ENCODE measurements at regions not wholly inside any gene's neighbourhood (a gene's known extent, or its start where the extent isn't known, plus 50 kb on each side); places are given as distances from the start of the nearest gene placed in this dataset.
"Not testable (repeated sequence)": the region's sequence is repeated elsewhere in the genome, so short reads cannot be mapped to it uniquely, and the experiment has no call there.

DNA sequence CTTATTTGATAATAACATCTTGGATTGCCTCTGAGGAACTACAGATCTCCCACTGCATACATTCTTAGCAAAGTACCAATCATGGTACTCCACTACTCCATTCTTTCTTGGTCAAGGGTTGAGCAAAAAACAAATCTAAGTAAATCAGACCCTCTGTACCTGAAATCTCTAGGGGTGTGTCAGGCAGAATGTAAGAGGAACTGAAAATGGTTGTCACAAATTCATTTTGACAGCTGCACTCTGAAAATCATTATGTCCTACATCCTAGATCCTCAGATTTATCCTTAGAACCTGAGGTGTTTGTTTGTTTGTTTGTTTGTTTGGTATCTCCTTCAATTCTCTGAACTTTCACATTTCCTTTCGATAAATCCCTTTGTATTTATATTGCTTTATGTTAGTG lies 433.2 kb upstream of the BTBD3 start:
- Mint-ChIP-seq H3K4me3 (no peak overlapping the region), H3K4me1 (no peaks in the 10 kb centered on the region), H3K9me3 (no peaks in the 10 kb centered on the region), H3K27me3 (no peaks in the 10 kb centered on the region), H3K27ac (no peak overlapping the region)
- DNase-seq (no peak), ATAC-seq (no peak)

DNA sequence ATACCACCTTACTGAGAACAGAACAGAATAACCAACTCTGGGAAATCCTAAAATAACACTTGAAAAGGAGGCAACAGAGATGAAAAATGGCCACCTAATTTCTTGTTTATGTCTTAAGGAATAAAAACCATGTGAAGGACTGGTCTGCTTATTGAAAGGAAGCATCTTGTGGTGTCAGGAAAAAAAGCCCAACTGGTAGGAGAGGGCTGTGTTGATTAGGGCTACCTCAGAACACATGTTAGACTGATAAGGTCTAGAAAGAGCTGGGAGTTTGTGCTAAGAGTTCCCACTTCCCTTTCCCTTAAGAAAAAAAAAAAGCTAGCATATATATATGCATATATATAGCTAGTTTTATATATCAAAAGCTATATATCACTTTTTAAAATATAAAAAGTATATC lies 425.3 kb upstream of the BTBD3 start:
- Mint-ChIP-seq H3K4me3 (no peak overlapping the region), H3K9me3 (no peaks in the 10 kb centered on the region), H3K27me3 (no peaks in the 10 kb centered on the region), H3K27ac (no peak overlapping the region), H3K4me1 (no peaks in the 10 kb centered on the region)
- no peak for DNase-seq
- ATAC-seq: no peak

DNA sequence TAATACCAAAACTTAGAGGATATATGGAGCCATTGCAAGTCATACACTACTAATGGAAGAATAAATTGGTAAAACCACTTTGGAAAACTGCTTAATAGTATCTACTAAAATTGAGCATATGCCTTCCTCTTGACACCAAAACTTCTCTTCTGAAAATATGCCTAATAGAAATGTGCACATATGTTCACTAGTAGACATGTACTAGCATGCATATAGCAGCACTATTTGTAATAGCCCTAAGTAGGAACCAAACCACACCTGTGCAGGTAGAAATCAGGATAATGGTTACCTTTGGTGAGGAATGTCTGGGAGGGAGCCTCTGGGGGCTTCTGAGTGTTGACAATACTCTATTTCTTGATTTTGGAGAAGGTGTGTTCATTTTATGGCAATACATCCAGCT lies 424.8 kb upstream of the BTBD3 start:
- Mint-ChIP-seq H3K27me3 (no peaks in the 10 kb centered on the region), H3K4me3 (no peak overlapping the region), H3K4me1 (no peaks in the 10 kb centered on the region), H3K27ac (no peak overlapping the region), H3K9me3 (no peaks in the 10 kb centered on the region)
- no peak for ATAC-seq
- DNase-seq: no peak

DNA sequence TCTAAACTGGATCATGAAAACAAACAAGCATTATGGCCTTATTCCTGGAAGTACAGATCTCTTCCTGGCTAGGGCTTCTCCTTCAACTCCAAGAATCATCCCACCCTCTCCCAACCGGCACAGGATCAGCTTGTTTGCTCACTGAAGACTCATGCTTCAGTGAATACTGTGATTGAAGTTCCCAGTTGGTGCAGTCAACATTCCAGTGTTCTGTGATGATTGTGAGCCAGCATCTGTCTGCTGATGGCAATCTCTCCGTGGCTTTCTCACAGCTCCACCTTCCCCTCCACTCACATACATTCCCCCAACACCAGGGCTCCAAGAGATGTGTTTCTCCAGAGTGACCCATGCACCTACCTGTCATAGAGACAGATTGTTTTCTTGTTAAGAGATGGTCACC lies 421.3 kb upstream of the BTBD3 start:
- Mint-ChIP-seq H3K4me1 (no peaks in the 10 kb centered on the region), H3K9me3 (peaks cover 0 to under 1% of the 10 kb centered on the region in 2 donors), H3K4me3 (no peak overlapping the region), H3K27ac (no peak overlapping the region), H3K27me3 (no peaks in the 10 kb centered on the region)
- ATAC-seq (no peak), DNase-seq (no peak)

DNA sequence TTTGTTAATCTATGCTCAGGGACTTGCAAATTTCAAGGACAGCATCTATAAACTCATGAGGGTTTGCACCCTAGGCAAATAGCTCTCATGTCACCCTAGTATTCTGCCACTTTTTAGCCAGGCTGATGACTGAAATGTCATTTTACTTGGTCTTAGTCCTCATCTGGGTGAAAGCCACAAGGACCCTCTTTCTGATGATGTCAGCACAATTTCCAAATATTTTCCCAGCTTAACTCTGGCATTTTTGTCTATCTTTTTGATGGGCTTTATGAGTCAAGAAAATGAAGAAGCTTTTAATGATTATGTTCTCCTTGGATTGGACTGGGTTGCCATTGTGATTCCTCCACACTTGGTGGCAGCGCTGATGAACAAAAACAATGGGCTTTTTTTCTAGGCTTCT lies 420.1 kb upstream of the BTBD3 start:
- H3K4me1 Mint-ChIP-seq: no peaks in the 10 kb centered on the region
- no peak overlapping the region for H3K27ac Mint-ChIP-seq
- ATAC-seq (no peak), DNase-seq (no peak)
- H3K4me3 Mint-ChIP-seq: no peak overlapping the region
- peaks cover 0 to 6% of the 10 kb centered on the region in 2 donors for H3K9me3 Mint-ChIP-seq
- no peaks in the 10 kb centered on the region for H3K27me3 Mint-ChIP-seq

DNA sequence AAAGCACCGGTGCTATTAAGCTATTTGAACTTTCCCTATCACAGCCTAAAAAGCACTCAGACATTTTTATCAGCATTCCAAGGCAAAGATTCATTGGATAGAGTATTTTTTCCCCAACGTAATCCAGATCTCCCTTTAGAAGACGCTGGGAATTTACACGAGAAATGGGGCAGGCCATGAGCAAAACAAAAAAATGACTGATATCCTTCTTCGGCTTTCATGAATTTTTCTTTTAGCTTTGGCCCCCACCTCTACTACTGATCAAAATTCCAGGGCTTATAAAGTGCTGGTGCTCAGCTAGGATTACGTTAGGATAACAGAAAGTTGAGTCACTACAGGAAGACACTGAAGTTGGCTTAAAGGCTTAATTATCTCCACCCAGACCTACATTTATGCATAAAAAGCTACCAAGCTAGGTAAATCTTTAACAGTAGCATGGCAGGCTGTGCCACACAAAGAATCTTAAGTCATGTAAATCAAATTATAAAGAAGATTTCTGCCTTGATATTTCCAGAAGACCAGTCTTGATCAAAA lies 418.5 kb upstream of the BTBD3 start:
- H3K4me3 Mint-ChIP-seq: no peak overlapping the region
- peaks cover 6 to 8% of the 10 kb centered on the region in 2 donors for H3K9me3 Mint-ChIP-seq
- no peak overlapping the region for H3K27ac Mint-ChIP-seq
- no peak for DNase-seq
- H3K4me1 Mint-ChIP-seq: no peaks in the 10 kb centered on the region
- ATAC-seq: no peak
- H3K27me3 Mint-ChIP-seq: no peaks in the 10 kb centered on the region

DNA sequence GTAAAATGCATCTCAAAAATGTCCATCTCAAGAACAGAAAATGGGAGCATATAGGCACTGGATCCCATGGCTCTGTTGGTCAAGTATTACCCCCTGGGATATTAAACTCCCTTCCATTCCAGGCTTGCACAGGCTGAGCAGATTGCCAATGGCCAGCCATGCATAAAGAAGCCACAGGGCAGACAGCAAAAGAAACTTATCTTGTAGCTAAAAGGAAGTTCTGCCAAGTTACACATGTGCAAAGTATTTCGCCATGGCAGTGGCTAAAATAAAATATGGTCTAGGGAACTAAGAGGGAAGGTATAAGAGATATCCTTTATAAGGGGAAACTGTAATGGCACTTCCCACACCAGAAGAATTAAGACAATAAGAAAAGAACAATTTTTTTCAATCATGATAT lies 415.6 kb upstream of the BTBD3 start:
- Mint-ChIP-seq H3K4me1 (no peaks in the 10 kb centered on the region), H3K9me3 (peaks cover 19 to 29% of the 10 kb centered on the region in 2 donors), H3K4me3 (no peak overlapping the region), H3K27me3 (no peaks in the 10 kb centered on the region), H3K27ac (no peak overlapping the region)
- DNase-seq: no peak
- no peak for ATAC-seq

DNA sequence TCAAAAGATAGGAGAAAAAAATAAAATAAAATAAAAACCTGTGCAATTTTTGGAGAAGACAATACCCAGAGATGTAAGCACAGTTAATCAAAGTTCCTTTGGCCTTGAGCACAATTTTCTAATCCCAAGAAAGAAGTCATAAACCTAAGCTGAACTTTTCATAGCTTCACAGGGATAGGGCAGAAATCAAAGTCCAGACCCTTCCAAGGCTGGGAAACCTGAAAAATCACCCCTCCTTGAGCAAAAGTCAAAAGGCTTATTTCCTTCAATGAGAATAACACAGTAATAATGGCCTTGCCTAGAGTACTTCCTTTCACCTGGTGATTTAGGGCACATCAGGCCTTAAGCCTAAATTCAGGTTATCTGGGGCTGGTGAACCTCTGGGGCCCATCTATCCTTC lies 415.0 kb upstream of the BTBD3 start:
- no peak for DNase-seq
- no peaks in the 10 kb centered on the region for H3K4me1 Mint-ChIP-seq
- H3K4me3 Mint-ChIP-seq: no peak overlapping the region
- ATAC-seq: no peak
- peaks cover 19 to 29% of the 10 kb centered on the region in 2 donors for H3K9me3 Mint-ChIP-seq
- H3K27ac Mint-ChIP-seq: no peak overlapping the region
- no peaks in the 10 kb centered on the region for H3K27me3 Mint-ChIP-seq

DNA sequence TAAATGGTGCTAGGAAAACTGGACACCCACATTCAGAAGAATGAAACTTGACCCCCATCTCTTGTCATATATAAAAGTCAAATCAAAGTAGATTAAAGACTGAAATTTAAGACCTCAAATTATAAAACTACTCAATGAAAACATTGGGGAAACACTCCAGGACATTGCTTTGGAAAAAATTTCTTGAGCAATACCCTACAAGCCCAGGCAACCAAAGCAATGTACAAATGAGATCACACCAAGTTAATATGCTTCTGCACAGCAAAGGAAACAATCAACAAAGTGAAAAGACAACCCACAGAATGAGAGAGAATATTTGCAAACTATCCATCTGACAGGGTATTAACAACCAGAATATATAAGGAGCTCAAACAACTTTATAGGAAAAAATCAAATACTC lies 407.9 kb upstream of the BTBD3 start:
- no peak overlapping the region for H3K27ac Mint-ChIP-seq
- H3K4me3 Mint-ChIP-seq: no peak overlapping the region
- DNase-seq (no peak), ATAC-seq (no peak)
- no peaks in the 10 kb centered on the region for H3K27me3 Mint-ChIP-seq
- H3K4me1 Mint-ChIP-seq: no peaks in the 10 kb centered on the region
- H3K9me3 Mint-ChIP-seq: peaks cover 10 to 25% of the 10 kb centered on the region in 2 donors

DNA sequence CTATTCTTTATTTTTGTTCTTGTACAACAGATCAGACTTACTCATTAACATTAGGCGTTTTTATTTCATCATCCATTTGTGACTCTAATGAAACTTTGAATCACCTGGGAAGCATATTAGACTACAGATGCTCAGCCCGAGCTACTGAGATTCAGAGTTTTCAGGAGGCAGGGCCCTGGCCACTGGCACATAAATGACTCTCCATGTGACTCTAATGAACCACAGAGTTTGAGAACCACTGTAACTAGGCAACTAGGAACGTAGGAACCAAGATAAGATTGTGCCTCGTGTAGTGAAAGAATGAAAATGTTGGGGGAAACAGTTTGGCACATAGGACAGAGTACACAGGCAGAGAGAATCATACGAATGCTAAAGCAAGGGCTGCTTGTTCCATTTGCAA lies 405.9 kb upstream of the BTBD3 start:
- DNase-seq: no peak
- Mint-ChIP-seq H3K27ac (no peak overlapping the region), H3K27me3 (no peaks in the 10 kb centered on the region), H3K4me3 (no peak overlapping the region), H3K4me1 (no peaks in the 10 kb centered on the region), H3K9me3 (peaks cover 4 to 9% of the 10 kb centered on the region in 2 donors)
- no peak for ATAC-seq

DNA sequence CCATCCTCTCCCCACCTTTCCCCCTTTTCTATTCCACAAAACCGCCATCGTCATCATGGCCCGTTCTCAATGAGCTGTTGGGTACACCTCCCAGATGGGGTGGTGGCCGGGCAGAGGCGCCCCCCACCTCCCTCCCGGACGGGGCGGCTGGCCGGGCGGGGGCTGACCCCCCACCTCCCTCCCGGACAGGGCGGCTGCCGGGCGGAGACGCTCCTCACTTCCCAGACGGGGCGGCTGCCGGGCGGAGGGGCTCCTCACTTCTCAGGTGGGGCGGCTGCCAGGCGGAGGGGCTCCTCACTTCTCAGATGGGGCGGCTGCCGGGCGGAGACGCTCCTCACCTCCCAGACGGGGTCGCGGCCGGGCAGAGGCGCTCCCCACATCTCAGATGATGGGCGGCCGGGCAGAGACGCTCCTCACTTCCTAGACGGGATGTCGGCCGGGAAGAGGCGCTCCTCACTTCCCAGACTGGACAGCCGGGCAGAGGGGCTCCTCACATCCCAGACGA lies 404.4 kb upstream of the BTBD3 start:
- H3K27ac Mint-ChIP-seq, H3K4me1 Mint-ChIP-seq, H3K27me3 Mint-ChIP-seq, DNase-seq, ATAC-seq, H3K4me3 Mint-ChIP-seq: not testable (repeated sequence)
- H3K9me3 Mint-ChIP-seq: peaks cover 9 to 16% of the 10 kb centered on the region in 2 donors

DNA sequence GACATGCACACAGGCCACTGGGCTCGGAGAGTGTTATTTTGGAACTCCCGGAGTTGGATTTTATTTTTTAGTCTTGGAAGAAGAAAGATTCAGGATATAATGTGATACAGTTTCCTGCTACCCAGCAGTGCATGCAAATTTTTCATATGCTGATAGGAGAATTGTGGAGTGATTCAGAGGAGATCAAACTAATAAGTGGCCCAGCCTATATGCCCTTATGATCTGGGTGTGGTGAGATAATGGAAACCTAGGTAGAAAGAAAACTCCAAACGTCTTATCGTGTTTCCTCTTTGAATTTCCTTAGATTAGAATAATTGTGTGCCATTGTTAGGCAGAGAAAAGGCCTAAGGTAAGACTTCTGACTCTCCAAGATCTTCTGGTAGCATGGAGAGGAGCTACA lies 401.2 kb upstream of the BTBD3 start:
- no peak for DNase-seq
- Mint-ChIP-seq H3K9me3 (peaks cover 15 to 18% of the 10 kb centered on the region in 2 donors), H3K4me1 (no peaks in the 10 kb centered on the region), H3K27me3 (no peaks in the 10 kb centered on the region), H3K4me3 (no peak overlapping the region), H3K27ac (no peak overlapping the region)
- ATAC-seq: no peak

DNA sequence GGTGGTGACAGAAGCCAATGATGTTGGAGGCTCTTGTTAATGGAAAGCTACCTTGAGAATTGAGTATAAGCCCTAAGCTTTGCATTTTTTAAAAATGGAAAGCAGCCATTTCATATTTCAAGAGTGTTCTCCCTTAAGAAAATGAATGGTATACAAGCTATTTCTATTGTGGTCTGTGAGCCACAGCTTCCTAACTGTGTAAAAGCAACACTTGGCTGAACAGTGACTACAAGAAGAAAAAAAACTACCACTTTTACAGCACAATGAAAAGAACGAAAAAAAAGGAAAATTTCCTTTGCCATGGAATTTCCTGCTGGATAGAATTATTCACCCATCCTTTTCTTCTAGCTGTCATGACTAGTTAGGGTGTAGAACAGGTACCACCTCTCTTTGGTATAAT lies 397.1 kb upstream of the BTBD3 start:
- H3K4me1 Mint-ChIP-seq: no peaks in the 10 kb centered on the region
- DNase-seq (no peak), ATAC-seq (no peak)
- no peaks in the 10 kb centered on the region for H3K27me3 Mint-ChIP-seq
- no peak overlapping the region for H3K27ac Mint-ChIP-seq
- peaks cover 15 to 27% of the 10 kb centered on the region in 2 donors for H3K9me3 Mint-ChIP-seq
- H3K4me3 Mint-ChIP-seq: no peak overlapping the region

DNA sequence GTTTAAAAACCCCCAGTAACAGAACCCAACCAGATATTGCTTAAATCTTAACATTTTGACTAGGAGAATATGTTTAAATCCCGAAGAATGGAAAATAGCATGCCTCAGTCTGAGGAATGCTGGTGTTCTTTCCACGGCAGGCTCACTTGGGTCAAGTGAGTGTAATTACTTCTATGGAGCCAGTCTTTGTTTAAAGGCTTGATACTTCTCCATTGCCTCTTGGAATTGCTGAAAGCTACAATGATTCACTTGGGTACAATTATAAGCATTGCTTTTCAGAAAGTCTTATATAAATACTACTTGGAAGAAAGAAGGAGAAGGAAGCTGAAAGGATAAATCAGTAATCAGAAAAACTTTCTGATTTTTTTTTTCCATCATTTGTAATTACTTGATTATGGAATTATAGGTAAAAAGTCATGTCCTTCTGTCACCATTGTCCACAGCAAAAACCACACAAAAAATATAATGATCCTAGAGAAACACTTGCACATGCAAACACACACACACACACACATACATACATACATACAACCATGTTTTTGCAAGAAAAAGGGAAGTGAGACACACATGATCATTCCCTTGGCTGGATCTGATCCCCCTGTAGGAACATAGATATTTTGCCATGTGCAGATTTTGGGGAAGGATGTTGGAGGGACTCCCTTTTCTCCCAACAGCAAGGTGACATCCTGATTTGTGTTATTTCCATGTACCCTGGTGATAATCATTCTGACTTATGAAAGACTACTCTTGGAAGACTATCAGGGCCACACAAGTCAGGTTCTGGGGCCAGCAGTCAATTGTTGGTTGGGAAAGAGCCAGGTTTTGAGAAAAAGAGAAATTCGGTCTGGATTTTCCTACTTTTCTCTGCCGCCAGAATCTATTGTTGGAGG lies 396.0 kb upstream of the BTBD3 start:
- no peak for ATAC-seq
- H3K4me3 Mint-ChIP-seq: no peak overlapping the region
- H3K9me3 Mint-ChIP-seq: peaks cover 15 to 27% of the 10 kb centered on the region in 2 donors
- H3K27ac Mint-ChIP-seq: no peak overlapping the region
- H3K4me1 Mint-ChIP-seq: no peaks in the 10 kb centered on the region
- DNase-seq: no peak
- H3K27me3 Mint-ChIP-seq: no peaks in the 10 kb centered on the region

DNA sequence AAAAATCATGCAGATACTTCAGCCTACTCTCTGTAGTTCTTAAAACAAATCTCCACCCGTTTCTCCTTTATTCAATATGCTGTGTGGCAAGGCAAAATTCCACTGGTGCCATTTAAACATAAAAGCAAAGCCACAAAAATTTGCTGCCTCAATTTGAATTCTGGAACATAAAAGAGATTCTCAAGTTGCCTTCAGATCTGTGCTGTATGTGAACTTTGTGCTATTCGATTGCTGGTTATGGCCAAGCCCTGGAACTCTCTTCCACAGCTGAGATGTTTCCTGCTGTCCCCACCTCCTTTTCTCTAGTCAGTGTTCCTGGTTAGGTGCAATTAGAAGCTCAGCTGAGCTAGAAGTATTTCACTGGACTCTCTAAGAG lies 395.3 kb upstream of the BTBD3 start:
- Mint-ChIP-seq H3K9me3 (peaks cover 18 to 27% of the 10 kb centered on the region in 2 donors), H3K27me3 (no peaks in the 10 kb centered on the region), H3K27ac (no peak overlapping the region), H3K4me1 (no peaks in the 10 kb centered on the region), H3K4me3 (no peak overlapping the region)
- no peak for DNase-seq
- no peak for ATAC-seq

DNA sequence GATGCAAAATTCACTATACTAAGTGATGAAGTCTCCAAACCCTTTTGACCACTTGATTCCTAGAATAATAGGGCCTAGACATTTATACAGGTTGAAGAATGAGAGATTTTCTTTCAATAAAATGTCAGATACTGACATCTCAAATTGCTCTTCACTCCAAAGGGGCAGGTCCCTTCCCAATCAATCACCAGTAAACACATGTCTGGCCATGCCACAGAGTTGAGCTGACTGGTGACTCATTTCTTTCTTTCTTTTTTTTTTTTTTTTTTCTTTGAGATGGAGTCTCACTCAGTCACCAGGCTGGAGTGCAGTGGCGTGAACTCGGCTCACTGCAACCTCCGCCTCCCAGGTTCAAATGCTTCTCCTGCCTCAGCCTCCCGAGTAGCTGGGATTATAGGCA lies 388.6 kb upstream of the BTBD3 start:
- no peak overlapping the region for H3K27ac Mint-ChIP-seq
- no peak overlapping the region for H3K4me3 Mint-ChIP-seq
- no peak for ATAC-seq
- no peaks in the 10 kb centered on the region for H3K27me3 Mint-ChIP-seq
- DNase-seq: no peak
- H3K4me1 Mint-ChIP-seq: no peaks in the 10 kb centered on the region
- H3K9me3 Mint-ChIP-seq: peaks cover 32 to 36% of the 10 kb centered on the region in 2 donors

Measured in stimulated activated naive CD8-positive, alpha-beta T cell treated with anti-CD3 and anti-CD28 coated beads, Interleukin-15, amount 100 ng/mL, for 72 hours (primary cell).